Stimulated activated CD4-positive, alpha-beta T cell treated with anti-CD3 and anti-CD28 coated beads, Interleukin-2, amount 100 ng/mL, for 48 hours (primary cell): ENCODE measurements at regions not wholly inside any gene's neighbourhood (a gene's known extent, or its start where the extent isn't known, plus 50 kb on each side); places are given as distances from the start of the nearest gene placed in this dataset.
"Not testable (repeated sequence)": the region's sequence is repeated elsewhere in the genome, so short reads cannot be mapped to it uniquely, and the experiment has no call there.

Experiments used
- DNase-seq, 2 donors: peaks; one replicate each; pipeline ENCODE4 v3.0.0-alpha.2; 2020

- no peak for DNase-seq
These were observed 766.3 kb downstream of the DNAJB9 start for GRCh38 chr7:109335951-109336350.

- DNase-seq, result no peak
These were observed 766.9 kb downstream of the DNAJB9 start for GRCh38 chr7:109336531-109336930.

- no peak for DNase-seq
These were observed 774.0 kb downstream of the DNAJB9 start for GRCh38 chr7:109343678-109344077.

GRCh38 chr7:109351493-109351892 is 781.8 kb downstream of the DNAJB9 start:
- DNase-seq, result no peak

- DNase-seq, result no peak
These were observed 784.3 kb downstream of the DNAJB9 start for GRCh38 chr7:109354000-109354399.

- no peak for DNase-seq
These were observed 784.9 kb downstream of the DNAJB9 start for GRCh38 chr7:109354552-109354951.

- DNase-seq, result no peak
These were observed 806.1 kb downstream of the DNAJB9 start for GRCh38 chr7:109375823-109376222.

GRCh38 chr7:109376576-109376975 is 806.9 kb downstream of the DNAJB9 start:
- DNase-seq, result no peak

- DNase-seq, result no peak
These were observed 807.6 kb downstream of the DNAJB9 start for GRCh38 chr7:109377076-109377884.

GRCh38 chr7:109386959-109387358 is 817.3 kb downstream of the DNAJB9 start:
- DNase-seq, result no peak

- DNase-seq, result no peak
These were observed 817.9 kb downstream of the DNAJB9 start for GRCh38 chr7:109387530-109387929.

- DNase-seq, result no peak
These were observed 821.6 kb downstream of the DNAJB9 start for GRCh38 chr7:109391240-109391639.

- DNase-seq, result no peak
These were observed 832.4 kb downstream of the DNAJB9 start for GRCh38 chr7:109402107-109402506.

- DNase-seq, result no peak
These were observed 838.1 kb downstream of the DNAJB9 start for GRCh38 chr7:109407756-109408155.

- no peak for DNase-seq
These were observed 868.3 kb downstream of the DNAJB9 start for GRCh38 chr7:109437957-109438356.

- DNase-seq, result no peak
These were observed 880.1 kb downstream of the DNAJB9 start for GRCh38 chr7:109449760-109450159.

- no peak for DNase-seq
These were observed 886.4 kb downstream of the DNAJB9 start for GRCh38 chr7:109456116-109456515.

- DNase-seq, result no peak
These were observed 890.6 kb downstream of the DNAJB9 start for GRCh38 chr7:109460296-109460695.

GRCh38 chr7:109462171-109462570 is 892.5 kb downstream of the DNAJB9 start:
- no peak for DNase-seq

GRCh38 chr7:109467729-109468128 is 898.1 kb downstream of the DNAJB9 start:
- not testable (repeated sequence) for DNase-seq

GRCh38 chr7:109473172-109473571 is 903.5 kb downstream of the DNAJB9 start:
- DNase-seq, result no peak

- no peak for DNase-seq
These were observed 906.7 kb downstream of the DNAJB9 start for GRCh38 chr7:109476409-109476808.

- DNase-seq, result no peak
These were observed 909.7 kb downstream of the DNAJB9 start for GRCh38 chr7:109479388-109479787.

GRCh38 chr7:109490607-109491006 is 920.9 kb downstream of the DNAJB9 start:
- DNase-seq, result not testable (repeated sequence)

- no peak for DNase-seq
These were observed 927.4 kb downstream of the DNAJB9 start for GRCh38 chr7:109497053-109497452.
